PC-9 (cell line): ENCODE measurements at regions not wholly inside any gene's neighbourhood (a gene's known extent, or its start where the extent isn't known, plus 50 kb on each side); places are given as distances from the start of the nearest gene placed in this dataset.
A peak's percentile ranks its signal among the peaks of the same experiment; 100 is the strongest.

Experiments
- BruUV-seq: library from RNA; stranded (reverse); fragments of 400-500 nt; replicated peaks from 2 replicates; lab custom pipeline; 2021; lab: Mats Ljungman, UMichigan
- CTCF ChIA-PET: fragments of 300-600 bp; sonication (Branson Sonifier 250); formaldehyde crosslinking; loops from one replicate; lab custom pipeline; 2022; ENCODE audit warnings: antibody characterized with exemption; lab: Charles Lee
- POLR2A ChIA-PET: fragments of 300-600 bp; sonication (Branson Sonifier 250); formaldehyde crosslinking; loops from one replicate; lab custom pipeline; 2022; ENCODE audit warnings: antibody characterized with exemption; ENCODE audit not compliant: unreplicated experiment; lab: Charles Lee
- DNase-seq, 2 experiments: peaks; one replicate each; pipeline versions ENCODE4 v3.0.0 to v3.0.0-alpha.2; 2015 to 2022; ENCODE audit warnings: mixed read lengths in 1 of 2
- H2AFZ ChIP-seq: fragments of 200-600 bp; sonication (generic); 2 replicates; pipeline ENCODE4 v1.8.1; 2017; ENCODE audit warnings: antibody characterized with exemption
- H3F3A ChIP-seq: fragments of 200-600 bp; sonication (generic); 2 replicates; pipeline ENCODE4 v1.8.1; 2017; ENCODE audit warnings: antibody characterized with exemption, mild to moderate bottlenecking, low read depth; ENCODE audit not compliant: insufficient read depth
- H3K27ac ChIP-seq: fragments of 200-600 bp; sonication (generic); 2 replicates; pipeline ENCODE4 v1.6.1; 2016; ENCODE audit warnings: mixed run types
- H3K27me3 ChIP-seq: fragments of 200-600 bp; sonication (generic); 2 replicates; pipeline ENCODE4 v1.6.1; 2016; ENCODE audit warnings: low read depth, mixed run types; ENCODE audit not compliant: insufficient read depth
- H3K36me3 ChIP-seq: fragments of 200-600 bp; sonication (generic); 2 replicates; pipeline ENCODE4 v1.6.1; 2016; ENCODE audit warnings: low read depth, mixed run types
- H3K4me1 ChIP-seq: fragments of 200-600 bp; sonication (generic); replicated peaks from 2 replicates; pipeline ENCODE4 v1.6.1; 2016; ENCODE audit warnings: mixed run types; ENCODE audit not compliant: insufficient read depth
- H3K4me2 ChIP-seq: fragments of 200-600 bp; sonication (generic); 2 replicates; pipeline ENCODE4 v1.6.1; 2017; ENCODE audit warnings: mixed run types
- H3K4me3 ChIP-seq: fragments of 200-600 bp; sonication (generic); 2 replicates; pipeline ENCODE4 v1.6.1; 2016; ENCODE audit warnings: mixed run types
- H3K79me2 ChIP-seq: fragments of 200-600 bp; sonication (generic); 2 replicates; pipeline ENCODE4 v1.6.1; 2017; ENCODE audit warnings: low read depth, mixed run types
- H3K9me2 ChIP-seq: fragments of 200-600 bp; sonication (generic); 2 replicates; pipeline ENCODE4 v1.8.1; 2017; ENCODE audit warnings: mild to moderate bottlenecking; ENCODE audit not compliant: insufficient read depth
- H3K9me3 ChIP-seq: fragments of 200-600 bp; sonication (generic); 2 replicates; pipeline ENCODE4 v1.8.1; 2016; ENCODE audit warnings: low read depth; ENCODE audit not compliant: insufficient read depth
- H4K20me1 ChIP-seq: fragments of 200-600 bp; sonication (generic); 2 replicates; pipeline ENCODE4 v1.8.1; 2017; ENCODE audit not compliant: insufficient read depth
- CTCF ChIP-seq: fragments of 200-600 bp; sonication (generic); conservative IDR thresholded peaks from 2 replicates; pipeline ENCODE4 v1.6.1; 2017; ENCODE audit warnings: mixed run types, antibody characterized with exemption, mild to moderate bottlenecking, moderate library complexity
- EZH2 ChIP-seq: fragments of 200-600 bp; sonication (generic); IDR thresholded peaks from 2 replicates; pipeline ENCODE4 v1.8.0; 2017; ENCODE audit warnings: antibody characterized with exemption, low read depth
- intact Hi-C: fragments of 100-400 bp; cut with micrococcal nuclease; formaldehyde crosslinking; loops from one replicate; pipeline ENCODE4 v1.10.0; 2022; ENCODE audit not compliant: unreplicated experiment

GRCh38 chr5:25568989-25569625, 924.3 kb upstream of the CDH10 start:
- no peaks in the 10 kb centered on the region for H3F3A ChIP-seq
- H2AFZ ChIP-seq, result 0 out of 2 replicates have a peak overlapping the region, but pooled peaks have one; percentile 4
- no peak overlapping the region for H3K27ac ChIP-seq
- no peak for TF ChIP-seq EZH2
- TF ChIP-seq CTCF, result no peak
- no peak for DNase-seq
- no peaks in the 10 kb centered on the region for H3K27me3 ChIP-seq
- H3K9me2 ChIP-seq, result 0 out of 2 replicates have a peak, but pooled peaks cover 2% of the 10 kb centered on the region
- H4K20me1 ChIP-seq, result no peaks in the 10 kb centered on the region
- no peak overlapping the region for H3K4me2 ChIP-seq
- H3K79me2 ChIP-seq, result no peaks in the 10 kb centered on the region
- no TSS peak for BruUV-seq
- H3K9me3 ChIP-seq, result no peaks in the 10 kb centered on the region
- intact Hi-C loops, result no loop called here
- H3K36me3 ChIP-seq, result no peaks in the 10 kb centered on the region
- H3K4me1 ChIP-seq, result no peaks in the 10 kb centered on the region
- no peak overlapping the region; the same call in 1 of the 2 replicates for H3K4me3 ChIP-seq
- CTCF ChIA-PET, result no interaction called here
- POLR2A ChIA-PET, result interaction anchor here (0.7 kb wide), 1 partner anchor 87 kb away, joined by 11 read pairs; no protein-coding TSS in a partner anchor

- no peak for DNase-seq
- no peaks in the 10 kb centered on the region for H3K79me2 ChIP-seq
- no peak overlapping the region for H3K4me2 ChIP-seq
- intact Hi-C loops, result no loop called here
- H3F3A ChIP-seq, result no peaks in the 10 kb centered on the region
- no TSS peak for BruUV-seq
- no peaks in the 10 kb centered on the region for H4K20me1 ChIP-seq
- no peaks in the 10 kb centered on the region for H3K4me1 ChIP-seq
- CTCF ChIA-PET, result no interaction called here
- POLR2A ChIA-PET, result interaction anchor here (0.5 to 0.7 kb wide), 2 partner anchors 88 to 1280 kb away, joined by 4 to 11 read pairs; no protein-coding TSS in a partner anchor
- H3K9me2 ChIP-seq, result 0 out of 2 replicates have a peak, but pooled peaks cover 2% of the 10 kb centered on the region
- 0 out of 2 replicates have a peak overlapping the region, but pooled peaks have one; percentile 4 for H2AFZ ChIP-seq
- H3K27ac ChIP-seq, result no peak overlapping the region
- no peaks in the 10 kb centered on the region for H3K9me3 ChIP-seq
- no peaks in the 10 kb centered on the region for H3K27me3 ChIP-seq
- no peak for TF ChIP-seq EZH2
- TF ChIP-seq CTCF, result no peak
- no peaks in the 10 kb centered on the region for H3K36me3 ChIP-seq
- no peak overlapping the region for H3K4me3 ChIP-seq
Measured at GRCh38 chr5:25568294-25568693, 923.5 kb upstream of the CDH10 start.

GRCh38 chr5:25567881-25568280, 923.1 kb upstream of the CDH10 start:
- Histone ChIP-seq H2AFZ (no peak overlapping the region), H3K9me3 (no peaks in the 10 kb centered on the region), H3K27me3 (no peaks in the 10 kb centered on the region), H4K20me1 (no peaks in the 10 kb centered on the region), H3K79me2 (no peaks in the 10 kb centered on the region), H3K4me1 (no peaks in the 10 kb centered on the region), H3K4me3 (no peak overlapping the region), H3K36me3 (no peaks in the 10 kb centered on the region), H3K27ac (no peak overlapping the region), H3F3A (no peaks in the 10 kb centered on the region), H3K4me2 (no peak overlapping the region), H3K9me2 (0 out of 2 replicates have a peak, but pooled peaks cover 2% of the 10 kb centered on the region)
- intact Hi-C loops, result no loop called here
- TF ChIP-seq CTCF, result no peak
- no peak for TF ChIP-seq EZH2
- BruUV-seq, result no TSS peak
- ChIA-PET CTCF (no interaction called here), POLR2A (interaction anchor here (0.5 kb wide), 1 partner anchor 1280 kb away, joined by 4 read pairs; no protein-coding TSS in a partner anchor)
- no peak for DNase-seq
